Stomach (tissue), 8 donors: ENCODE measurements at regions not wholly inside any gene's neighbourhood (a gene's known extent, or its start where the extent isn't known, plus 50 kb on each side); places are given as distances from the start of the nearest gene placed in this dataset.

Experiments
- DNase-seq, 2 donors: peaks; one replicate each; pipeline versions ENCODE4 v3.0.0 to v3.0.0-alpha.2; 2013 to 2019
- H3K27ac ChIP-seq, 5 donors: fragments of 200-600 bp in 4 of 5; sonication (generic) in 4 of 5; one replicate each; pipeline ENCODE4 v1.5.1; 2013 to 2019; ENCODE audit warnings: mild to moderate bottlenecking in 1 of 5, moderate library complexity in 1 of 5
- H3K27me3 ChIP-seq, 3 donors: fragments of 200-600 bp; sonication (generic); one replicate each; pipeline ENCODE4 v1.5.1; 2017 to 2019; ENCODE audit warnings: mixed run types in 1 of 3
- H3K36me3 ChIP-seq, 4 donors: fragments of 200-600 bp; sonication (generic); 1 replicate in 3 of 4; 2 replicates in 1 of 4; pipeline ENCODE4 v1.5.1; 2016 to 2019
- H3K4me1 ChIP-seq, 4 donors: fragments of 200-600 bp; sonication (generic); one replicate each; pipeline ENCODE4 v1.5.1; 2016 to 2019
- H3K4me3 ChIP-seq, 4 donors: fragments of 200-600 bp; sonication (generic) in 3 of 4; one replicate each; pipeline ENCODE4 v1.5.1; 2016 to 2019; ENCODE audit warnings: mild to moderate bottlenecking in 1 of 4
- H3K9me3 ChIP-seq, 4 donors: fragments of 200-600 bp; sonication (generic); one replicate each; pipeline ENCODE4 v1.5.1; 2016 to 2019
- CTCF ChIP-seq, 7 experiments: fragments of 450-650 bp in 4 of 7; fragments of 200-600 bp in 3 of 7; sonication (generic) in 3 of 7; IDR thresholded peaks; one replicate each; pipeline ENCODE4 v1.5.1; 2016 to 2019; ENCODE audit warnings: antibody characterized with exemption in 7 of 7, control low read depth in 2 of 7, mild to moderate bottlenecking in 1 of 7
- EP300 ChIP-seq: sonication (generic); formaldehyde crosslinking; IDR thresholded peaks from one replicate; pipeline ENCODE4 v1.6.1; 2017; ENCODE audit warnings: antibody characterized with exemption
- POLR2A ChIP-seq, 4 donors: fragments of 450-650 bp; IDR thresholded peaks; one replicate each; pipeline ENCODE4 v1.6.1; 2016; ENCODE audit warnings: antibody characterized with exemption in 4 of 4, control low read depth in 2 of 4, mild to moderate bottlenecking in 1 of 4, moderate library complexity in 1 of 4
- POLR2AphosphoS5 ChIP-seq, 3 donors: sonication (generic); formaldehyde crosslinking; IDR thresholded peaks; one replicate each; pipeline ENCODE4 v1.6.1; 2016; ENCODE audit warnings: antibody characterized with exemption in 3 of 3
- WGBS, 5 donors: extraction: QIAGEN DNeasy Blood & Tissue Kit in 3 of 5; methylation state at CpG; one replicate each; pipeline versions ENCODE4 v1.1.5 to v1.1.7; 2013 to 2018; 5-methylcytosine and 5-hydroxymethylcytosine counted together
- intact Hi-C: fragments of 100-400 bp; cut with DNase I; formaldehyde crosslinking; loops from one replicate; pipeline ENCODE4 v1.15.1; 2023; ENCODE audit warnings: low total_unique reads
- donor health status: healthy with polysubstance abuse.
- donor health status: Bipolar disorder and iron deficiency.
- donor health status: healthy.

- intact Hi-C loops: no loop called here
- no peaks in the 10 kb centered on the region for H3K9me3 ChIP-seq
- no peaks in the 10 kb centered on the region for H3K36me3 ChIP-seq
- no peaks in the 10 kb centered on the region for H3K27me3 ChIP-seq
- no peak for TF ChIP-seq POLR2A (IDR thresholded peaks at IDR 0.05)
- TF ChIP-seq CTCF (IDR thresholded peaks at IDR 0.05): no peak
- TF ChIP-seq POLR2AphosphoS5 (IDR thresholded peaks at IDR 0.05): no peak
- no peak for TF ChIP-seq EP300
- no peak overlapping the region for H3K27ac ChIP-seq
- no peak overlapping the region for H3K4me3 ChIP-seq
- WGBS, 5 donors: 68 to 86% (median 77%) methylated on average over 1 of the region's 1 CpG
- no peaks in the 10 kb centered on the region for H3K4me1 ChIP-seq
- no peak for DNase-seq
These were observed 67.5 kb downstream of the CHST2 start for GRCh38 chr3:143187111-143187510.

- Histone ChIP-seq H3K9me3 (no peaks in the 10 kb centered on the region), H3K4me3 (no peak overlapping the region), H3K36me3 (no peaks in the 10 kb centered on the region), H3K27ac (no peak overlapping the region), H3K4me1 (no peaks in the 10 kb centered on the region), H3K27me3 (no peaks in the 10 kb centered on the region)
- no peak for TF ChIP-seq POLR2A (IDR thresholded peaks at IDR 0.05)
- TF ChIP-seq CTCF (IDR thresholded peaks at IDR 0.05): no peak
- no peak for TF ChIP-seq EP300
- no peak for TF ChIP-seq POLR2AphosphoS5 (IDR thresholded peaks at IDR 0.05)
- no peak for DNase-seq
- 64 to 86% (median 83%) methylated on average over 1 of the region's 1 CpG for WGBS, 5 donors
- intact Hi-C loops: no loop called here
These were observed 69.3 kb downstream of the CHST2 start for GRCh38 chr3:143188881-143189280.

GRCh38 chr3:143190101-143190500, 70.5 kb downstream of the CHST2 start:
- TF ChIP-seq CTCF (IDR thresholded peaks at IDR 0.05) (no peak), POLR2A (IDR thresholded peaks at IDR 0.05) (no peak), POLR2AphosphoS5 (IDR thresholded peaks at IDR 0.05) (no peak), EP300 (no peak)
- Histone ChIP-seq H3K4me1 (no peaks in the 10 kb centered on the region), H3K27me3 (no peaks in the 10 kb centered on the region), H3K9me3 (no peaks in the 10 kb centered on the region), H3K36me3 (no peaks in the 10 kb centered on the region), H3K4me3 (no peak overlapping the region), H3K27ac (no peak overlapping the region)
- DNase-seq: no peak
- intact Hi-C loops: no loop called here
- 84 to 96% (median 89%) methylated on average over 3 of the region's 3 CpGs for WGBS, 5 donors

GRCh38 chr3:143192193-143192592, 72.6 kb downstream of the CHST2 start:
- Histone ChIP-seq H3K4me3 (no peak overlapping the region), H3K27me3 (no peaks in the 10 kb centered on the region), H3K36me3 (no peaks in the 10 kb centered on the region), H3K27ac (no peak overlapping the region), H3K4me1 (no peaks in the 10 kb centered on the region), H3K9me3 (no peaks in the 10 kb centered on the region)
- no peak for DNase-seq
- WGBS, 5 donors: 59 to 78% (median 67%) methylated on average over 1 of the region's 1 CpG
- TF ChIP-seq CTCF (IDR thresholded peaks at IDR 0.05) (no peak), POLR2A (IDR thresholded peaks at IDR 0.05) (no peak), EP300 (no peak), POLR2AphosphoS5 (IDR thresholded peaks at IDR 0.05) (no peak)
- intact Hi-C loops: no loop called here
